H1 (cell line): ENCODE measurements at regions not wholly inside any gene's neighbourhood (a gene's known extent, or its start where the extent isn't known, plus 50 kb on each side); places are given as distances from the start of the nearest gene placed in this dataset.

Experiments used
- SIN3A ChIP-seq, 2 experiments: IDR thresholded peaks in 1 of 2; conservative IDR thresholded peaks in 1 of 2; 2 replicates each; pipeline ENCODE4 v1.6.1; 2011 to 2012; ENCODE audit warnings: low read length in 2 of 2, improper control_type of control experiment in 1 of 2, low read depth in 1 of 2, mild to moderate bottlenecking in 1 of 2

DNA sequence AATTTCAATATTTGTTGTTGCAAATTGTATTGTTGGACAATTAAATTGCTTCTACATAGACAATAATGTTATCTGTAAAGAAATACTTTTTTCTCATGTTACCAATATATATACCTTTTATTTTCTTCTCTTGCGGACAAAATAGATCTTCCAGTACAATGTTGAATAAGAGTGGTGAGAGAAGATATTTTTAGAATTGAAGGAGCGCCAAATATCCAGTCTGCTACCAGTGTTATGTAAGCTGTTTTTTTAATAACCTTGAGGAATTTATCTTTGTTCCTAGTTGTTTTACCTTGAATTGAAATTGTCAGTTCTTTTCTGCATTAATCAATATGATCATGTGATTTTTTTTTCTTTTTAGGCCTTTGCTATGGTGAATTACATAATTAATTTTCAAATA lies 1702.5 kb upstream of the RAG2 start (continued):
- TF ChIP-seq SIN3A (conservative IDR thresholded peaks at IDR 0.05 in 1 of 2, IDR thresholded peaks at IDR 0.05 in 1 of 2; ENCODE audit: low read depth in 1 of 2, low read length in 2 of 2): no peak
